HuH-7.5 (cell line): ENCODE measurements at regions not wholly inside any gene's neighbourhood (a gene's known extent, or its start where the extent isn't known, plus 50 kb on each side); places are given as distances from the start of the nearest gene placed in this dataset.

Experiments
- DNase-seq: peaks from one replicate; pipeline ENCODE4 v3.0.0; 2011; ENCODE audit warnings: low spot score

- no peak for DNase-seq
Measured at GRCh38 chr7:1359681-1360485, 99.4 kb downstream of the MICALL2 start.

- DNase-seq: no peak
Measured at GRCh38 chr7:1360521-1360971, 98.7 kb downstream of the MICALL2 start.

GRCh38 chr7:1361016-1361755 lies 98.1 kb downstream of the MICALL2 start:
- DNase-seq: no peak

DNA sequence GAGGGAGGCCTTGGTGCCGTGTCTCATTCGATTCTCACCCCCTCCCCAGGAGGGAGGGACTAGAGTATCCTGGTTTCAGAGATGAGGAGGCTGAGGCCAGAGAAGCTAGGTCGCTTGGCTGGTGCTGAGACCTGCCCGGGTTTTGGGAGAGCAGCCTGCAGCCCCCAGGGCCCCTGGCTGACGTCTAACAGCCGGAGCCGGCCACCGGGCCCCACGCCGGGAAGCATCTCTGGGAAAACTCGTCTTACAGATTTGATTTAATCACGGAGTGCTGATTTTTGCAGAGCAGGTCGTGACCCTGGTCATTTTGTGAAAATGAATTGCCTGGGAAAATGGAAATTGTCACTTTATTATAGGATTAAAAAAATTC lies 97.5 kb downstream of the MICALL2 start:
- DNase-seq: no peak

DNA sequence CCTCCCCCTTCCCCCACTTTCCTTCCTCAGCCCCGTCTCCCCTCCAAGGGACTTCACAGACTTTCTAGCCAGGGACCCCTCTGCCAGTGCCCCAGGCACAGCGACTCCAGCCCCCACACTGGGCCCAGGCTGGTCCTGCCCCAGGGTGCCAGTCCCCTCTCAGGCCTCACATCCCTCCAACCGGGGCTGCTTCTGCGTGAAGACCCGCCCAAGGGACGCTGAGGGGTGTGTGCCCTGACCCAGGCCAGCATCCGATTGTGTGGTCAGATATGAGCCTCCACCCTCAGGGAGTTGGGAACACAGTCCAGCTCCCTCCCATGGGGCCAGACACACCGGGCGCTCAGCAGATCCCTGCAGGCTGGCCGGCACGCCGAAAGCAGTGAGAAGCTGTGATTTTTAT lies 97.0 kb downstream of the MICALL2 start:
- DNase-seq: no peak

DNA sequence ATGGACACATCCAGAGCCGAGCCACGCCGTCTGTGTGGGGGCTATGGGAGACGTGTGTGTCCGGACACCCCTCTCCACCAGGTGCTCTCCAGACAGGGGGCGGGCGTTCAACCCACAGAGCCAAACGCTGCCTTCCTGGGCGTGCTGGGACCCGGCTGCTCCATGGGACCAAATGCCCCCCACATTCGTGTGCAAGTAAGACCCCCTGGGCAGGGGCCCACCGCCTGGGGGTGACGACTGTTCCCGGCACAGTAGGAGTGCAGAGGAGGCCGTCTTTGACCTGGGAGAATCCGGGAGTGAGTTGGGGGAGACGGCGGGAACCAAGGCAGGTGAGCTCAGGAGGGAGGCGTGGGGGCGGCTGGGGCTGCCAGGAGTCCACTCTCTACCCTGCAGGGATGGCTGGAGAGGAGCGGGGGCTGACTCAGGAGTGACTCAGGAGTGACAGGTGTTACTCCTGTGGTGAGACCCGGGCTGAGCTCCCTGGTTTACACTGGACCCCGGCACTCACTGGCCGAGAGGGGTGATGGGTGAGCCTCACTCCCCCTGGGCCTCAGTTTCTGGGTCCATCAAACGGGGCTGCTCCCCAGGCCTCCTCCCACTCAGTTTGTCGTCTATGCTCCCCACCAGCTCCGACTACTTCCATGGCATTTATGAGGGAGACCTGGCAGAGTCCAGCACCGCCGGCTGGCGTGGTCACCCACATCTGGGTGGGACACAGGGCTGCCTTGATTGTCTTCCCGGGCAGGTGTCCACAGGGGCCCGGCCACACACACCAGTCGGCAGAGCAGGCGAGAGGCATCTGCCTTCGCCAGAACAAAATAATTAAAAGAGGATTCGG lies 95.0 kb downstream of the MICALL2 start:
- DNase-seq: no peak

- DNase-seq: no peak
Measured at GRCh38 chr7:1364906-1365570, 94.2 kb downstream of the MICALL2 start.

GRCh38 chr7:1365846-1366245 lies 93.4 kb downstream of the MICALL2 start:
- no peak for DNase-seq

DNA sequence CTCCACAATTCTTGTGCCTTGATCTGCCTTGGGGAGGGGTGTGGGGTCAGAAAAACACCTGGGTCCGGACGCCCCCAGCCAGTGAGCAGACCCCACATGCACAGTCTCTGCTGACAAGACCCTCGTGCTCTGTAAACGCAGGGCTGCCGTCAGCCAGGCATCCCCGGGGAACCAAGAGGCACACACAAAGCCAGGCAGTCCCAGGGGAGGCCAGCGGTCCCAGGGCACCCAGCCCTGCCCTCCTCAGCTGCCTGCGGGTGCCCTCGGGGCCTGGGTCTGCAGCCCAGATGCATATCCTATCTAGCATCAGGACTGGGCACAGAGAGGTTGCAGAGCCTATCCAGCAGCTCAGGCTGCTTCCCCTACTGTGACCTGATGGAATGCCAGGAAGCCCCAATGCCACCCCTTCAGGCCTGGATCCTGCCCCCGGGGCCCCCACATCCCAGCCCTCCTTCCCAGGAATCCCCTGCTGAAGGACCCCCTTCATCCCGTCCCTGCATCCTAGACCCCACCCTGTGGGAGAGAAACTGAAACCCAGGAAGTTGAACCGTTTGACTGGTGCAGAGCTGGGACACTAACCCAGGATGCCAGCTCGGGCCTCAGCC lies 92.4 kb downstream of the MICALL2 start:
- no peak for DNase-seq

DNA sequence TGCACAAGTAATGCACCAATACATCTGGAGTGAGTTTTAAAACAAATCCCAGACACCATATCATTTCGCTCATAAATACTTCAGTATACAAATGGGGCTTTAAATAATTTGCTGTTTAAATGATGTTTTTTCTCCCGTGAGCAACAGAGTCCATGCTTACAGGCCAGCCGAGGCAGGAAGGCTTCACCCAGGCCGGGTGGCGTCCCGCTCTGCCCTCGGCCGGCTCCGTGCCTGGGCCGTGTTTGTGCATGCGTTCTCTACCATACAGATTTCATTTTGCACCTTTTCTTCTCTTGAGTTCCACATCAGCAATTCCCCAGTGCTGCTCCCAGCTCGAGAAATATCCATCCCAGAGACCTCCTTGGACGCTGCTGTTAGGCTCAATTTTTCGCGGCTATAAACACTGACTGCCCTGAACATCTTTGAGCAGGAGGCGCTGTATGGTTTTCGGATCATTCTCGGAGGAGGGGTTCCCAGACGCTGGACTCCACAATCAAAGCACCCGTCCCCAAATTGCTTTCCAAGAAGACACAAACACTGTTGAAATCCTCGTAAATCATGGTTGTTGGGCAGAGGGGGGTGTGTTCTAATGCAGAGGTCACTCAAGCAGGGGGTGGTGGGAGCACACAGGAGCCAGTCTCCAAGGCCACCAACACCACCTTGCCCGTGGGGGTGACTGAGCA lies 91.6 kb downstream of the MICALL2 start:
- DNase-seq: no peak

GRCh38 chr7:1368184-1368681 lies 91.0 kb downstream of the MICALL2 start:
- DNase-seq: no peak

DNA sequence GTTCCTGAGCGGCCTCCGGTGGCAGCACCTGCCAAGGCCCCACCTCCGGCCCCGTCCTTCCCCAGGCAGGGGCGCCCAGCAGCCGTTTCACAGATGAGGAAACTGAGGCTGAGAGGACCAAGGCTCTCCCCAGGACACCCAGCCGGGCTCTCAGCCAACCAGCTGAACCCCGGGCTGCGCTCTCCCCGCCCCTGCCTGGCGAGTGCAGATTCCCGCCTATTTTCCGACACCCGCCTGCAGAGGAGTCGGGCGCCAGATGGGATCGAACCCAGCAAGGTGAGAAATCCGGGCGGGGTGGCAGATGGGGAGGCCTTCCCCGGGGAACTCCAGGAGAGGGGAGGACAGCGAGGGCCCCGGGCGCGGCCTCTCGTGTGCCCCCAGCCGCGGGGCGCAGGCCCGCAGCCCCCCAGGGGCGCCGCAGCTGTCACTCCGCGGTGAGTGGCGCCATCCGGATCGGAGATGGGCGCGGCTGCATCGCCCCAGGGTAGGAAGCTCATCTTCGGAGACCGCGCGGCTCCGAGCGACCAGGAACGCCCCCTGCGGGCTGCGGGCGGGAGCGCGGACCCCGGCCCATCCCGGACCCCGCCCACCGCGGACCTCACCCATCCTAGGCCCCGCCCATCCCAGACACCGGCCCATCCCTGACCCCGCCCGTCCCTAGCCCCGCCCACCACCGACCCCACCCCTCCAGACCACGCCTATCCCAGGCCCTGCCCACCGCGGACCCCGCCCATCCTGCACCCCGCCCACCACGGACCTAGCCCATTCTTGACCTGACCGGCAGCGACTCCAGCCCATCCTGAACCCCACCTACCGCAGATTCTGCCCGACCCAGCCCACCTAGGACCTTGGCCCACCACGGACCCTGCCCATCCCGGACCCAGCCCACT lies 90.3 kb downstream of the MICALL2 start:
- DNase-seq: no peak

DNA sequence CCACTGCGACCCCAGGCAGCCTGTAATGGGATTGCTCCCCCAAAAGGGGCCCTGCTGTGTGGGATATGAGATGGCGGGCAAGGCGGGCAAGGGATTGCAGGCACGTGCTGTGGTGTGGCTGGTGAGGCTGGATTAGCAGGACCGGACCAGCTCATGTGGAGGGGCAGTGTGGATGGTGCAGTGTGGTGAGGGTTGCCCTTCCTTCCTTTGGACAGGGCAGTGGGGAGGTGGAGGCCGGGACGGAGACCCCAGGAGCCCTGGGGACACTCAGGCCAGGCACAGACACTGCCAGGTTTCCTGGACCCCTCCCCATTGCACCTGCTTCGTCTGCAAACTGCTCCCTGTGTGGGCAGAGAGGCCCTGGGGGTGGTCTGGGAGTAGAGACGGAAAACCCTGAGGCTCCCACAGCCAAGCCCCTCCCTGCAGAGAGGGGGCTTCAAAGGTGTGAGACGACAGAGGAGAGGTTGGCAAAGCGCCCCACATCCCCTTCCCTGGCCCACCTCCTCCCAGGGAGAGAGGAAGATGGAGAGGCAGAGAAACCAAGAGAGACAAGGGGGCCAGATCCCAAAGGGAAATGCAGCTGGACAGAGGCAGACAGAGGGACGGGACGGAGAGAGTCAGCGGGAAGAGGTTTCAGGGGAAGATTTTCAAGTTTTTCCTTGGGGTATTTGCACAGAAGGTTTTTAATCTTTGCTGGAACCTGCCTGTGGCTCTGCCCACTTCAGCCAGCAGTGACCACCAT lies 89.2 kb downstream of the MICALL2 start:
- DNase-seq: no peak

DNA sequence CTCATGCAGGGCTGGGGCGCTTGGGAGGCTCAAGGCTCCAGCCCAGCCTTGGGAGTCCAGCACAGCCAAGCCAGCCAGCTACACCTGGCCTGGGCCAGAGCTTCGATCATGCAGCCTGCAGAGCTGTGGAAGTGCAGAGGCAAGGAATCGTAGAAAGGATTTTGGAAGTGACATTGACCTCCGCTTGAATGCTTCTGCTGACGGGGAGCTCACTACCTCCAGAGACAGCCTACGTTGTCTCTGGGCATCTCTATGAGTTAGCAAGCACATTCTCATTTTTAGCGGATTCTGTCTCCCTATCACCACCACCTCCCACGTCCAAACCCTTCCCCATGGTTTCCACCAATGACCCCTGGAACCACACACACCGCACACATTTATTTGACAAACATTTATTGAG lies 88.5 kb downstream of the MICALL2 start:
- DNase-seq: no peak

GRCh38 chr7:1372063-1372462 lies 87.2 kb downstream of the MICALL2 start:
- DNase-seq: no peak

DNA sequence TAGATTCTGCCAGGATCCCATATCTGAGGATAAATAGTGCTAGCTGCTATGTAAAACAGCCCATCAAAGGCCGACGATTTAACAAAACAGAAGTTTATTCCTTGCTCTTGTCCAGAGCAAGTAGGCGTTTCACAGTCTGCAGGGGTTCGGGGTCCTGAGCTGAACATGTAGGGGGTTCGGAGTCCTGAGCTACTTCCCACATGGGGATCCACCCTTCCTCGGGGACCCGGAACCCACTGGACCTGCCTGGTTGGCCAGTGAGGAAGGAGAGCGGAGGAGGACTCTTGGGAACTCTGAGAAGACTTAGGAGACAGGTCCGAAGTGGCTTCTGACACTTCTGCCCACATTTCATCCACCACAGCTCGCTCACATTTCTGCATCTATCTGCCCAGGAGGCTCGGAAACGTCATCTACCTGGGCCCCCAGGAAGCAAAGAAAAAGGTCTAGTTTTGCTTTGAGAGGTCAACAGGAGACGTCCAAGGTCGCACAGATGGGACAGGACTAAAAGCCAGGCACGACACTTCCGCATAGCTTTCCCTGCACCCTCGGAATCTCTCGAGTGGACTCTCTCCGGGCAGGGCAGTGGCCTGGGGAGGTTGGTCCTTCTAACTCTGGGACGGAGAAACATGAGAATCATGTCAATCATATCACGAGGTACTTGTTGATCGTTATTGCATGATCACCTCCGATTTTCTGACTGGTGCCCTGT lies 86.4 kb downstream of the MICALL2 start:
- DNase-seq: no peak

DNA sequence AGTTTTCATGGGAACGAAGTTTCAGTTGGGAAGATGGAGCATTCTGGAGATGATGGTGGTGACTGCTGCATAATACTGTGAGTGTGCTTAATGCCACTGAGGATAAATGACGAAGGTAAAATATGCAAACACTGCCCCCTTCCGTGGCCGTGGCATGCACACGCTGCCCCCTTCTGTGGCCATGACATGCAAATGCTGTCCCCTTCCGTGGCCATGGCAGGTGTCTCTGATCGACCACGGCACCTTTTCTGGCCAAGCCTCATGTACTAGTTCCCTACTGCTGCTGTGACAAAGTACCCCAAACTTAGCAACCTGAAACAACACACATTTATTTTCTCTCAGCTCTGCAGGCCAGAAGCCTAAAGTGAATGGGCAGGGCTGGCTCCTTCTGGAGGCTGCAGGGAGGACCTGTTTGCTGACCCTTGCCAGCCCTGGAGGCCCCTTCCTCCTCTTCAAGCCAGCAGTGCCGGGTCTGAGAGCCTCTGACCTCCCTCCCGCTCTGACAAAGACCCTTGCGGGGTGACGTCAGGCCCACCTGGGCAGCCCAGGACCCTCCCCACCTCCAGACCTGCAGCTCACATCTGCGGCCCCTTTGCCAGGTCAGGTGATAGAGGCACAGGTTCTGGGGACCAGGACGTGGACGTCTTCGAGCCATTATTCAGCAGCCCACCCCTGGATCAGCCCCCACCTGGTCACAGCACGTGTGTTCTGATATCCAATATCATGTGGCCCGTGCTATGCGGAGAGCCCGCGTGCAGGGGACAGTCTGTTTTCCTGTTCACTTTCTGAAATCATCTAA lies 82.0 kb downstream of the MICALL2 start:
- no peak for DNase-seq
